Heart right ventricle (tissue), 16 donors: ENCODE measurements at regions not wholly inside any gene's neighbourhood (a gene's known extent, or its start where the extent isn't known, plus 50 kb on each side); places are given as distances from the start of the nearest gene placed in this dataset.

ENCODE experiments used
- ATAC-seq, 8 donors: fragments of 200-7000 bp; cut with Tn5 transposase; one replicate each; pipeline ENCODE4 v1.9.1; 2020; ENCODE audit warnings: mild to moderate bottlenecking in 8 of 8, moderate library complexity in 8 of 8, moderate number of reproducible peaks in 1 of 8
- DNase-seq, 2 donors: peaks; one replicate each; pipeline ENCODE4 v3.0.0-alpha.2; 2020
- H3K27ac ChIP-seq, 10 donors: fragments of 200-600 bp; sonication (generic) in 2 of 10; one replicate each; pipeline versions ENCODE4 v1.5.0 to v1.8.0; 2020 to 2022; ENCODE audit warnings: mild to moderate bottlenecking in 3 of 10
- H3K27me3 ChIP-seq, 7 donors: fragments of 200-600 bp; one replicate each; pipeline ENCODE4 v1.8.0; 2021 to 2022; ENCODE audit warnings: mild to moderate bottlenecking in 2 of 7
- H3K36me3 ChIP-seq, 9 donors: fragments of 200-600 bp; sonication (generic) in 1 of 9; one replicate each; pipeline versions ENCODE4 v1.5.0 to v1.8.0; 2020 to 2022; ENCODE audit warnings: mild to moderate bottlenecking in 2 of 9
- H3K4me1 ChIP-seq, 9 donors: fragments of 200-600 bp; sonication (generic) in 1 of 9; one replicate each; pipeline versions ENCODE4 v1.5.0 to v1.8.0; 2020 to 2022; ENCODE audit warnings: mild to moderate bottlenecking in 4 of 9
- H3K4me3 ChIP-seq, 10 donors: fragments of 200-600 bp; sonication (generic) in 2 of 10; one replicate each; pipeline versions ENCODE4 v1.5.0 to v1.8.0; 2020 to 2022; ENCODE audit warnings: mild to moderate bottlenecking in 7 of 10, moderate library complexity in 2 of 10
- H3K9me3 ChIP-seq, 11 donors: fragments of 200-600 bp in 10 of 11; sonication (generic) in 2 of 11; one replicate each; pipeline versions ENCODE4 v1.5.0 to v1.8.0; 2013 to 2022; ENCODE audit warnings: mild to moderate bottlenecking in 2 of 11, control low read depth in 1 of 11, moderate library complexity in 1 of 11
- WGBS, 2 donors: extraction: QIAGEN DNeasy Blood & Tissue Kit; methylation state at CpG; one replicate each; pipeline ENCODE4 v1.1.7; 2013; ENCODE audit warnings: inconsistent platforms in 1 of 2; 5-methylcytosine and 5-hydroxymethylcytosine counted together
- intact Hi-C, 10 donors: fragments of 100-400 bp; cut with DNase I; formaldehyde crosslinking; loops; one replicate each; pipeline versions ENCODE4 v1.11.1 to v1.14.2; 2022
- TF ChIP-seq, protein P1 (sequence below), 9 donors: fragments of 200-600 bp; sonication (generic) in 2 of 9; IDR thresholded peaks; one replicate each; pipeline versions ENCODE4 v1.5.0 to v1.8.0; 2021 to 2022; ENCODE audit warnings: antibody characterized with exemption in 9 of 9, mild to moderate bottlenecking in 5 of 9, moderate library complexity in 1 of 9
- donor health status: Arrhythmogenic right ventricular cardiomyopathy.
- donor health status: ischemic (EF 13 %, LVEDD 7.1; RV severe dilation, severe dysfunction).
- donor health status: healthy with polysubstance abuse.
- donor health status: DM: no; HTN: yes; CAD: no.
- donor health status: DM: no; HTN: no; CAD: no.
- donor health status: ischemic (EF 25% LVEDD 6.9; RV normal size, moderate dysfunction).
- donor health status: ischemic (EF 25% LVEDD 5.7; RV mildly dilated, moderate dysfunction).
- donor health status: healthy.
- donor health status: DM: yes; HTN: yes; CAD: no.
- donor health status: Ischemic cardiomyopathy.
- donor health status: ischemic (EF 35%, LVEDD 5.7; RV mildly dilated, moderate dysfunction).
- donor health status: nonischemic (EF 11% LVEDD 7.7; RV severe dilation, severe dysfunction).
- donor health status: DM: yes; HTN: yes; CAD: no.
- donor health status: PGD.
- donor health status: ischemic (EF 29% LVEDD 5.4; RV normal size, mild dysfunction).
- donor health status: nonischemic (EF 23%, LVEDD 6.1; RV moderate dilation, normal function).

DNA sequence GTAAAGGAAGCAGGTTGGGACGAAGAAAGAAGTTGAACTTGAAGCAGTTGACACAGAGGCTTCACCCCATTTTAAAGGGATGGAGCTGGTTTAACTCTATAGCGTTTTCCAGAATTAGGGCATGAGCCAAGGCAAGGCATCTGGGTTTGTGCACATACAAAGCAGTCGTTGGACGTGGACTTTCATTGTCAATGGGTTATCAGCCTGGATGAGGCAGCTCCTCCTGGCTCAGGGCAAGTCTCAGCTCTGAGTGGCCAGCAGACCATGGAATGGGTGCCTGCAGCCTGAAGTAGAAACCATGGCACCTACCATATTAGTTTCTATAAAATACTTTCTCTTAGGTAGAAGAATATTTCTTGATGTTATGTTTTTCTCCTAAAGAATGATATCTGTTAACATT lies 163.8 kb upstream of the KCNK2 start:
- TF ChIP-seq, protein P1, sequence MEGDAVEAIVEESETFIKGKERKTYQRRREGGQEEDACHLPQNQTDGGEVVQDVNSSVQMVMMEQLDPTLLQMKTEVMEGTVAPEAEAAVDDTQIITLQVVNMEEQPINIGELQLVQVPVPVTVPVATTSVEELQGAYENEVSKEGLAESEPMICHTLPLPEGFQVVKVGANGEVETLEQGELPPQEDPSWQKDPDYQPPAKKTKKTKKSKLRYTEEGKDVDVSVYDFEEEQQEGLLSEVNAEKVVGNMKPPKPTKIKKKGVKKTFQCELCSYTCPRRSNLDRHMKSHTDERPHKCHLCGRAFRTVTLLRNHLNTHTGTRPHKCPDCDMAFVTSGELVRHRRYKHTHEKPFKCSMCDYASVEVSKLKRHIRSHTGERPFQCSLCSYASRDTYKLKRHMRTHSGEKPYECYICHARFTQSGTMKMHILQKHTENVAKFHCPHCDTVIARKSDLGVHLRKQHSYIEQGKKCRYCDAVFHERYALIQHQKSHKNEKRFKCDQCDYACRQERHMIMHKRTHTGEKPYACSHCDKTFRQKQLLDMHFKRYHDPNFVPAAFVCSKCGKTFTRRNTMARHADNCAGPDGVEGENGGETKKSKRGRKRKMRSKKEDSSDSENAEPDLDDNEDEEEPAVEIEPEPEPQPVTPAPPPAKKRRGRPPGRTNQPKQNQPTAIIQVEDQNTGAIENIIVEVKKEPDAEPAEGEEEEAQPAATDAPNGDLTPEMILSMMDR (IDR thresholded peaks at IDR 0.05): no peak
- Histone ChIP-seq H3K4me1 (no peaks in the 10 kb centered on the region), H3K4me3 (no peak overlapping the region), H3K27ac (no peak overlapping the region), H3K27me3 (peaks cover 0 to 4% (median 0%) of the 10 kb centered on the region in 7 donors), H3K9me3 (no peaks in the 10 kb centered on the region), H3K36me3 (no peaks in the 10 kb centered on the region)
- DNase-seq (no peak), ATAC-seq (no peak)
- 73% methylated on average over 4 of the region's 4 CpGs for WGBS, 2 donors
- intact Hi-C loops: no loop called here

DNA sequence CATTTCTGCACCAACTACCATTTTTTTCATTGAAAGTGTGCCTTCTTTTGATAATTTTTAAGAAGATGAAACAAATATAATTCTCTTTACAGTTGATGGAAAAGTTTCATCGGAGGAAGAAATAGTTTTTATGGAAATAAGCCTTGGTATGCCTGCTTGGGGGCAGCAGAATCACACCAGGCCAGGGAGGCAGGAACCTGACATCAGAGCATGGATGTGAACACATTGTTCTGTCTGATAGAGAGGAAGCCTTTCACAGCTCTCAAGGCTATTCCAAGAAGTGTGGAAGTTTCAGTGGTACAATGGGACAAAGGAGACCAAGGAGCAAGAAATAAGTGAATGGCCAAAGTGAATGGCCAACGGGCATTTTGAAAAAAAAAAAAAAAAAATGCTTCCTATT lies 162.2 kb upstream of the KCNK2 start:
- intact Hi-C loops: no loop called here
- 39 to 65% methylated on average over 2 of the region's 2 CpGs for WGBS, 2 donors
- no peaks in the 10 kb centered on the region for H3K4me1 ChIP-seq
- H3K4me3 ChIP-seq: no peak overlapping the region
- H3K27me3 ChIP-seq: peaks cover 0 to 3% (median 0%) of the 10 kb centered on the region in 7 donors
- TF ChIP-seq, protein P1 (IDR thresholded peaks at IDR 0.05): peak in 1 of 9 donors; percentile 8
- H3K27ac ChIP-seq: no peak overlapping the region
- no peaks in the 10 kb centered on the region for H3K9me3 ChIP-seq
- ATAC-seq (no peak), DNase-seq (no peak)
- H3K36me3 ChIP-seq: no peaks in the 10 kb centered on the region

DNA sequence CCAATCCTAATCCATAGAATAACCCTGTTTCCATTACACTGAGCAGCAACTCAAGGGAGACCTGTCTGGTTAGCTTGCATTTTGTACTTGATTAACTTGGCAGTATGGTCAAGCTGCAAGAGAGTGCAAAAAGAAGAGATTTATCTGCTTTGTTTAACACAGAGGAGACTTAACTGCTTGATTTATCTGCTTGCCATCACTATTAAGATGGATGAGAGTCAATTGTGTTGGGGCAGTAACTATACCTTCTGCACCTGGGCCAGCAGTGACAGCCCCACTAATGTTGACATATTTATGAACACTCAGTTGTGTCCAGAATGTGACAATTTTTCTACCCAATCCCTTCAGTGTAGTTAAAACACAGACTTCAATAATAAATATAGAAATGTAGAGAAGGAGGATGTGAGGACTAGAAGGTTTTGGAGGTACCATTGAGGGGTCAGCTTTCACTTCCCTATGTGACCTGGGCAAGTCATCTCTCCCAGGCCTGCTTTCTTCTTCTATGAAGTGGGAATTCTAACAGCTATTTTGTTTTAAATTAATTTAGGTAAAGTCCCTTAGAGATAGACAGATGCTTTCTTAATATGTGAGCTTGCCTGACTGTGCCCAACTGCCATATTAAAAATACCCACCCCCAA lies 159.1 kb upstream of the KCNK2 start:
- TF ChIP-seq, protein P1 (IDR thresholded peaks at IDR 0.05): no peak
- Histone ChIP-seq H3K27ac (no peak overlapping the region), H3K4me1 (no peaks in the 10 kb centered on the region), H3K27me3 (no peaks in the 10 kb centered on the region), H3K4me3 (no peak overlapping the region), H3K36me3 (no peaks in the 10 kb centered on the region), H3K9me3 (no peaks in the 10 kb centered on the region)
- intact Hi-C loops: no loop called here
- DNase-seq: no peak
- no peak for ATAC-seq

DNA sequence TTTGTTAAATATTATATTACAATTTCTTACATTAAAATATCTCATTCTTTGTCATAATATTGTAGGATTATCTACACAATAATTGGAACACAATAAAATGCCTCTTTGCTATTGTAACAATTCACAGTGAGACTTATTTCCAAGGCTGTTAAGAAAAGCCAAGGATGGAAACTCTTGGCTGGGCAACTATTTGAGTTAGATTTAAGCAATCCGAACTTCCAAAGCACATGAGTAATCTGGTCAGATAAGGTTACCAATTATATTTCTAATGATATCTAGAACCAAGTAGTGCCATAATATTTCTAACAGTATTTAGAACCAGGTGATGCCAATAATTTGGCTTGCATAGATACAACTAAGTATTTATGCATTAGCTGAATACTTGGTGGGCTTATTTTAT lies 154.7 kb upstream of the KCNK2 start:
- TF ChIP-seq, protein P1 (IDR thresholded peaks at IDR 0.05): no peak
- DNase-seq (no peak), ATAC-seq (no peak)
- Histone ChIP-seq H3K4me1 (no peaks in the 10 kb centered on the region), H3K27ac (no peak overlapping the region), H3K27me3 (no peaks in the 10 kb centered on the region), H3K4me3 (no peak overlapping the region), H3K9me3 (peaks cover 0 to 4% (median 0%) of the 10 kb centered on the region in 11 donors), H3K36me3 (no peaks in the 10 kb centered on the region)
- intact Hi-C loops: no loop called here
- 66 to 71% methylated on average over 1 of the region's 1 CpG for WGBS, 2 donors
